ENCODE measurements at regions not wholly inside any gene's neighbourhood (a gene's known extent, or its start where the extent isn't known, plus 50 kb on each side); places are given as distances from the start of the nearest gene placed in this dataset.

- no TSS peak for BruUV-seq (replicated peaks)
- TF ChIP-seq EZH2 (IDR thresholded peaks at IDR 0.05; ENCODE audit: borderline replicate concordance, low read depth, low read length, poor library complexity, severe bottlenecking) = no peak
- TF ChIP-seq CTCF (conservative IDR thresholded peaks at IDR 0.05; ENCODE audit: low read depth, low read length) = no peak
- CTCF ChIA-PET = no interaction called here
- no peak for DNase-seq (ENCODE audit: low spot score)
- POLR2A ChIA-PET (ENCODE audit: low non-redundant PET) = no interaction called here
- no peaks in the 10 kb centered on the region for H3K27me3 ChIP-seq (replicated peaks; ENCODE audit: insufficient read depth, low read depth, low read length, poor library complexity)
- H3K4me1 ChIP-seq (ENCODE audit: insufficient read depth, low read length, poor library complexity, severe bottlenecking) = no peaks in the 10 kb centered on the region
- no peak overlapping the region for H3K27ac ChIP-seq (ENCODE audit: low read depth, low read length, poor library complexity, severe bottlenecking)
- H3K36me3 ChIP-seq (ENCODE audit: insufficient read depth, low read length, poor library complexity, severe bottlenecking) = no peaks in the 10 kb centered on the region
- no peak overlapping the region for H3K4me3 ChIP-seq (ENCODE audit: low read depth, low read length, poor library complexity, severe bottlenecking)
- intact Hi-C loops (cut with micrococcal nuclease; ENCODE audit: unreplicated experiment) = no loop called here
- H3K9me3 ChIP-seq (ENCODE audit: low read depth, low read length, poor library complexity, severe bottlenecking) = no peaks in the 10 kb centered on the region
Measured at GRCh38 chr6:93120154-93120742, 299.1 kb downstream of the EPHA7 start.

DNA sequence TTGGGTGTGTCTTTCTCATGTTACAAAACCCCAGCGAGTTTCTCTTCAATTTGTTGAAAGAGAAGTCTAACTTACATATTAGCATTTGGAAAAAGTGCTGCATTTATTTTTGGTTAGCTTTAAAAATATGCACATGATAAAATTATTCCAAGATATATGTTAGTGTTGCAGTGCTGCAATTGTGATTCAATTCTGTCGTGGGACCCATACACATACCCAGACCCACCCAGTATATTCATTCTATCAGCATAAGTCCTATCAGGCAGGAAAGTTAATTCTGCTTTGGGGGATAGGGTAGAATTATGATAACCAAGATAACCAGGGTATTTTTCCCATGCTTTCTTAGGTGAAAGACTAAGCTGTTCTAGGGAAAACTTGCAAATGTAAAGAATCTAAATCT lies 313.5 kb downstream of the EPHA7 start:
- POLR2A ChIA-PET (ENCODE audit: low non-redundant PET) = no interaction called here
- H3K9me3 ChIP-seq (ENCODE audit: low read depth, low read length, poor library complexity, severe bottlenecking) = no peaks in the 10 kb centered on the region
- CTCF ChIA-PET = no interaction called here
- H3K27me3 ChIP-seq (replicated peaks; ENCODE audit: insufficient read depth, low read depth, low read length, poor library complexity) = no peaks in the 10 kb centered on the region
- H3K4me1 ChIP-seq (ENCODE audit: insufficient read depth, low read length, poor library complexity, severe bottlenecking) = no peaks in the 10 kb centered on the region
- no TSS peak for BruUV-seq (replicated peaks)
- H3K36me3 ChIP-seq (ENCODE audit: insufficient read depth, low read length, poor library complexity, severe bottlenecking) = no peaks in the 10 kb centered on the region
- H3K4me3 ChIP-seq (ENCODE audit: low read depth, low read length, poor library complexity, severe bottlenecking) = no peak overlapping the region
- intact Hi-C loops (cut with micrococcal nuclease; ENCODE audit: unreplicated experiment) = no loop called here
- no peak overlapping the region for H3K27ac ChIP-seq (ENCODE audit: low read depth, low read length, poor library complexity, severe bottlenecking)
- no peak for TF ChIP-seq EZH2 (IDR thresholded peaks at IDR 0.05; ENCODE audit: borderline replicate concordance, low read depth, low read length, poor library complexity, severe bottlenecking)
- TF ChIP-seq CTCF (conservative IDR thresholded peaks at IDR 0.05; ENCODE audit: low read depth, low read length) = no peak
- no peak for DNase-seq (ENCODE audit: low spot score)

DNA sequence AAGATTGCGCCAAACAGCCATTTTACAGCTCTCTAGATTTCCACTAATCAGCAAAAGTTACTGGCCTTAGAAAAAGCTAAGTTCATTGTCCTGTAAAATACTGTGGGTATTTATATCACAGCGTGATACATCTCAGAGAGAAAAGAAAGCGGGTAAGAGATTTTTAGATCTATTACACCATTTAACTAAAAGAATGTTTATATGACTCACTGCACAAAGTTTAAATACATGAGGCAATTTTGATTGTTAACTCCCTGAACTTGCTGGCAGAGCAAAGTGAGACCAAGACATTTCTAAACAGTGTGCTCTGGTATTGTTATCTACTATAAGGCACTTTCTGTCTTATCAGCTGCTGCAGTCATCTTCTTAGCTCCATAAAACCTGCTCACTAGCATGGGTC lies 314.3 kb downstream of the EPHA7 start:
- H3K36me3 ChIP-seq (ENCODE audit: insufficient read depth, low read length, poor library complexity, severe bottlenecking) = no peaks in the 10 kb centered on the region
- POLR2A ChIA-PET (ENCODE audit: low non-redundant PET) = no interaction called here
- H3K4me3 ChIP-seq (ENCODE audit: low read depth, low read length, poor library complexity, severe bottlenecking) = no peak overlapping the region
- H3K27ac ChIP-seq (ENCODE audit: low read depth, low read length, poor library complexity, severe bottlenecking) = no peak overlapping the region
- BruUV-seq (replicated peaks) = no TSS peak
- no peaks in the 10 kb centered on the region for H3K4me1 ChIP-seq (ENCODE audit: insufficient read depth, low read length, poor library complexity, severe bottlenecking)
- no peaks in the 10 kb centered on the region for H3K9me3 ChIP-seq (ENCODE audit: low read depth, low read length, poor library complexity, severe bottlenecking)
- peak; percentile 59 for DNase-seq (ENCODE audit: low spot score)
- intact Hi-C loops (cut with micrococcal nuclease; ENCODE audit: unreplicated experiment) = no loop called here
- H3K27me3 ChIP-seq (replicated peaks; ENCODE audit: insufficient read depth, low read depth, low read length, poor library complexity) = no peaks in the 10 kb centered on the region
- CTCF ChIA-PET = no interaction called here
- no peak for TF ChIP-seq CTCF (conservative IDR thresholded peaks at IDR 0.05; ENCODE audit: low read depth, low read length)
- no peak for TF ChIP-seq EZH2 (IDR thresholded peaks at IDR 0.05; ENCODE audit: borderline replicate concordance, low read depth, low read length, poor library complexity, severe bottlenecking)

All from A673 (cell line).